HS-5 (cell line): ENCODE measurements at regions not wholly inside any gene's neighbourhood (a gene's known extent, or its start where the extent isn't known, plus 50 kb on each side); places are given as distances from the start of the nearest gene placed in this dataset.
A peak's percentile ranks its signal among the peaks of the same experiment; 100 is the strongest.
"Not testable (repeated sequence)": the region's sequence is repeated elsewhere in the genome, so short reads cannot be mapped to it uniquely, and the experiment has no call there.

Experiments
- DNase-seq: peaks from one replicate; pipeline ENCODE4 v3.0.0-alpha.2; 2012; ENCODE audit warnings: low read depth

DNA sequence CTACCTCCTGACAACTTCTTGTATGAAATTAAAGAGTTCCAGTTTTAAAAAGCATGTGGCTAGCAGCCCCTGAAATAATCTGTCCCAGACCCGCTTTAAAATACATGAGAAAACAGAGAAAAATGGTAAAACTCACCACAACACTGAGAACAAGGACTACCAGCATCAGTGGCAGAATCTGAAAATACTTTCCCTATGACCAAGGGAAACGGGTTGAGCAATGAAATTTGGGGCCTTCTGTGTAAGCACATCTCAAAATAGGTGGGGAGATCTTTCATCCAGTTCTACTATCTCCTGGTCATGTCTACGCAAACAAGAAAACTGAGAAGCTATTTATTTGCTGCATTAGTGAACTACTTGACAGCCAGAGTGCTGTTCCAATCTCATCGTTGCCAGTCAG lies 172.3 kb downstream of the LNPK start:
- DNase-seq = no peak

DNA sequence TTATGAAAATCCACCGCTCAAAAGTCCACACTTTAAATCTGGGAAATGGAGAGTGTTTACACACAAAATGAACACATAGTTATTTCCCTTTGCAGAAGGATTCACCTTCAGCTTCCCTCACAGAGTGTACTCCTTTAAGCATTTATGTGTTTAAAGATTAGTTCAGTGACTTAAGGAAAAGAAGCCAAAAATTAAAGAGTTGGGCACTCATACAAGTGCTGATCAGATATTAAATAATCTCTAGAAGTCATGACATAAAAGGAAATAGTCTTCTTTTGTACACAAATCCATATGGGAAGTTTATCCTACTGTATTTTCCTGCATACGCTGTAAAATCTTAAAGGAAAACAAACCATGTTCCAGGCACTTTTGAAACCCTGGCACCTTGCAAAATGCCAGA lies 174.2 kb downstream of the LNPK start:
- DNase-seq = no peak

DNA sequence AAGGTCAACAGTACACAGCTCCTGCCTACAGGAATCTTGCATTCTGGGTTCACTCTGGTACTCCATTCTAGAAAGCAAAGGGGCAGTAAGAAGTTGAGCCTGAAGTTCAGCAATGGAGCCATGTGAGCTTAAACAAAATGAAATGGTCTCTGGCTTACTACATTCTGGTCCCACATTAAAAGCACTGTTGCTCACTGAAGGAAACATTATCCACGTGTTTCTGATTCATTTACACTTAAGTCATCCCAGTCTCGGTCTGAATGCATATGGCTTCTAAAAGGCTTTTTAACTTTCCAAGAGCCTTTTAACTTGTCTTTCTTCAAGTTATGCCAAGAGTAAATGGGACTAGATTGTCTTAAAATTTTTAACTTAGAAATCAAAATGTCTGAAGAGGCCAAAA lies 177.8 kb downstream of the LNPK start:
- DNase-seq = no peak

DNA sequence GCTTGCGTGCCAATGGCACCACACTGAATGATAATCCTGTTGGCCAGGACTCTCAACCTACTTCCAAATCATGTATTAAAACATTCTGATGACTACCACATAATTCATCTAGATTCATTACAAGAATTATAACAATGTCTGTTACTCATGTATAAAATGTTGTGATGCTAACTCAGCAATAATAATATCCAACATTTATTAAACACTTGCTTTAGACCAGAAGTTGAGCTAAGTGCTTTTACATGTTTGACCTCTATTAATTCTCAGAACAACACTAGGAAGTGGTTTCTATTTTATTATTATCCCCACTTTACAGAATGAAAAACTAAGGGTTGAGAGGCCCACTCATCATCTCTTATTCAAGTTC lies 178.4 kb downstream of the LNPK start:
- DNase-seq = no peak

DNA sequence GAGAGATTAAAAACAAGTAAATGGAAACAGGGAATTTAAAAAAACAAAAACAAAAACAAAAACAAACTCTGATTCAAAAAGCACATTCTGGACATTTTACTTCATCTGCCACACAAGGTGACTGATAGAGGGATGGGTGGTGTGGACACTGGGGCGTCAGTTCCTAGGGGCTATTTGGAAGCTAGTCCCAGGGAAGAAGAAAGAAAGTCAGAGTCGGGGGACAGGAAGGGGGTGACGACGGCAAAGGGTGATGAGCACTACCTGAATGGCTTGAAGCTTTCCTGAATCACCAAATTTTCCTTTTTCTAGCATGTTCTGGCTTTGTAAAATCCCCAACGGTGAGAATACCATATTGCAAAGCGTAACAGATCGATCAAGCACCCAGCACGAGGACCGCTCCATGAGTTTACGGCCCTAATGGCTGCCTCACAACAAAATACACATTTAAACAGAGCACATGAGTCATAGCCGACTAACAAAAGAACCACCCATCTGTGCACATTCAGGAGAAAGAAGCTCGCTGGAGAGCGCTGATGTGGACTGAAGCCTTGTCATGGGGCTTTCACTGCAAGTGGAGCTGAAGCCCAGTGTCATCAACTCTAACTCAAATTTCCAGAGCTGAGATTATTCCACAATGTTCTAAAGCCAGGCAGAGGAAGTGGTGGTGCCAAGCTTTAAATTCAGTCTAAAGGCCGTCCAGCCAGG lies 178.9 kb downstream of the LNPK start:
- no peak for DNase-seq

DNA sequence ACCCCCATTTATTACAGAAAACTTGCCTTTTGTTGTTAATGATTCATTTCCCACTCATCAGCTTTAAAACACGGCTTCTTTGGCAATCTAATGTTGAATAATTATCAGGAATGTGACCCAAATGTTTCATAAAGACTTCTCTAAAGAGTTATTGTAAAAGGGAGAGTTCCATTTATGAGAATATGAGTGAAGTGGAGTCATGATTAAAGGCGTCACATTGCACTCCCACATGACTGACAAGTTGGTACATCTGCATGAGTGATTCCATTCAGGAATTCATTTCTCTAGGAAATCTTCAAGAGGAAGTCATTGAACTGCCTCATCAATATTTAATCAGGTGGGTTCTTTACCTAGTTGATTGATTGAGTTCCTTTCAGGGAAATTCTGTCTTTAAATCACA lies 184.8 kb downstream of the LNPK start:
- peak; percentile 36 for DNase-seq

DNA sequence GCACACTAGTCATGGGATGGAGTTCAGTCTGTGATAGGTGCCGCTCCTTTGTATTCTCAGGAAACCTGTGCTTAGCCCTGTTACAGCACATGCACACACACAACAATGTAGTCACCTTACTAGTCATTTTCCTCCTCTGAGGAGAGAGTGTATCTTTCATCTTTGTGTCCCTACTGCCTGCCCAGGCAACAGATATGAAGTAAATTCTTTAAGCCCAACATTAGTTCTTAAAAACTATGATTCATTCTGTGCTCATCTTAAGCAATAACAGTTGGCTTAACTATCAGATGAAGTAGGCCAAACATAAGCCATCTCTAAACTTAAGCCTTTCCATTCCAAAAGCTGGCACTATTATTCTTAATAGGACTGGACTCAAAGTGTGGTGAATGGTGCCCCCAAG lies 186.5 kb downstream of the LNPK start:
- peak; percentile 43 for DNase-seq

DNA sequence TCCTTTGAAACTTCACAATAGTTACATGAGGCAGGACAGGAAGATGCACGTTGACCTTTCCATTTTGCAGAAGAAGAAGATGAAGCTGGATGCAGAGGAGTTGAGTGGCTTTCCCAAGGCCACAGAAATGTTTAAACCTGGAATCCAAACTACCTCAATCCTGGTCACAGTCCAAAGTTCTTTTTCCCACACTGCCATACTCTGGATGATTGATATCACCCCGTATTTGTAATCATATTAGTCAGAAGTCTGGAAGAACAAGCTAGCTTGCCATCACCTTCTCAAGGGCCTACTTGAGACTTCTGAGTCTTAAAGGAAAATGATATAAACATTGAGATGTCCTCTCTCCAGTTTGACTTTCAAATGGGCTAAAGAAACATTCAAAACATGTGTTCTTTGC lies 190.1 kb downstream of the LNPK start:
- DNase-seq = no peak

DNA sequence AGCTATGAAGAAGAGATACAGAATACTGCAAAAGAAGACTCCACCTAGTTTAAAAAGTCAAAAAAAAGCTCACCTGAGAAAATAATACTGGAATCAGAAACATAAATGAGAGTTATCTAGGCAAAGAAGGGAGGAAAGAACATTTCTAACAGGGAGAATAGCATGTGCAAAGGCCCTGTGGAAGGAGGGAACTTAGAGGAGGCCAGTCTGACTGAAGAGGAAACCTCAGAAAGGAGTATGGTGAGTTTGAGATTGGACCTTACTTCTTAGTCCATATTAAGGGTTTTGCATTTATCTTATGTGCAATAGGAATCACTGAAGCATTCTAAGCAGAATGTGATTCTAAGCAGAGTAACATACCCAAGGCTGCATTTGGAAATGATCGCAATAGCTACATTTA lies 193.2 kb downstream of the LNPK start:
- no peak for DNase-seq

DNA sequence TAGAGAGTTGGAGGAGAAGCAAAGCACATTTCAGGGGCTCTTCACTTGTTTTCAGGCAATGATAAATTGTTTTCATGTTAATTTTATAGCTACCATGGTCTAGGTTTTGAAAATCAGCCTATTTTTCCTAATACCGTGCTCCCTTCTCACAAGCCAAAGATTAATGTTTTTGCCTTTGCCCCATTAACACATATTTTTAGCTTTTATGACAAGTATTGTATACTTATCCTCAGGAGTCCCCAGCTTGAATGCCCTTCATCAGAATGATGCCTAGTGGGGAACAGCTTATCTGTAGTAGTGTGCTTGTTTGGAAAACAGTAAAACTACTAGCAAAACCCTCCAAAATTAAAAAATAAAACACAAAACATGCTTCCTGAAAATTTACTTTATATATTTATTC lies 194.0 kb downstream of the LNPK start:
- no peak for DNase-seq

DNA sequence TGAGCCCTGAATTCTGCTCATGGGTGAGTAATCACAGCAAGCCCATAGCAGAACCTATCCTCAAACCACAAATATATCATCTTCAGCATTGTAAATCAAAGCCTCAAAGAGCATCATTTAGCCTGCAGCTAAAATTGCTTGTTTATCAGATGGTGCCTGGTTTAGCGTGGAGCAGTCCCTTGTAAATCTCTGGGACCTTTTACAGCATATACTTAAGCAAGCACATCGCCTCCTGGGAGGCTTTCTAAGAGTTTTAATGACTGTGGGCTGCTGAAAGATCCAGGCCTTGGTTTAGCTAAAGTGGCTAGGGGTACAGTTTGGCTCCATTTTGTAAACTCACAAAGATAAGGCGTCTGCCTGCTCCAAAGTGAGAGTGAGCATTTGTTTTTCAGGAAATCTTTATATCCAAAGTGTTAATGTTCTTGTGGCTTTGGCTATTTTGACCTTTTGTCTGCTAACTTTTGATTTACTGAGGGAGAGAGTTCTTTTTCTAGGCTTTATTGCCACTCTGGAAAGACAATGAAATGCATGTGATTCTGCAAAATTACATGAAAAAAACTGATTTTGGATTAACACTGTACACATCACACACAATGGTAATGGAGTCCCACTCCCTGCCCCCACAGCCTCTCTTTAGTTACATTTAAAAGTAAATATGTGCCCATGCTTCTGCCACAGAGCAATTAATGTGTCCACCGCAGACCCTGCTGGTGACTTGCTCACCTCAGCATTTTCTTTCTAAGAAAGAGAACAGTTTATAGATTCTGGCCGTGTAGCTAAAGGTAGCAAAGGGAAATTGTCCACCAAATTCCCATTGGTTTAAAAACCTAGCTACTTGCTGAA lies 194.8 kb downstream of the LNPK start:
- DNase-seq = no peak

DNA sequence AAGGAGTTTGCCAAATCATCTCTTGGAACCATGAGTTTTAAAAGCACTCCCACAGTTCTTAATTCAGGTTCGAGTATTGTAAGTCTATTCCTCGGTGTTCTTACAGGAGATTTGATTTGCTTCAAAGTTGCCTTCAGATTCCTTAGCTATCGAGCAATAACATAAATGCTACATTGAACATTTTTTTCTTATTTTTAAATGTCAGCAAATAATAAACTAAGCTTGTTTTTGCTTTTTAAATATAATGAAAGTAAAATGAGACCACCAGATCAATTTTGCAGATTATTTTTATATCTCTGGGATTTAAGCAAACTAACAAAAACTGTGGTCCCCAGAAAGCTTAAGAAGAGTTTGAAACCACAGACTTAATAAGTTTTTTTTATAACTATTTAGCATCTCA lies 195.5 kb downstream of the LNPK start:
- DNase-seq = no peak

DNA sequence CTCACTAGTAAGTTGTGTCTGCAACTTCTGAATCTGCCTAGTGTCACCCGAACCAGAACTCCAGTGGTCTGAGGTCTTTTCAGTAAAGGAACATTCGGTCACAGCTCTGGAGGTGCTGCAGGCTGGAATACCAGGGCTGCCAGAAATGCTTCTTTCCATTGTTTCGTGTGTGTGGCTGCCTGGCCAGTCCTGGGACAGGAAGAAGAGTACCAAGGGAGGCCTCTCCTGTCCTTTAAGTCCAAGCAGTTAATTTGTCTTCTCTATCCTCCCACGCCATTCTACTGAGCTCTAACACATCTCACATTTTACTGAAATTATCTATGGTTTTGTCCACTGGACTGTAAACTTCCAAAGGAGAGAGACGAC lies 196.0 kb downstream of the LNPK start:
- no peak for DNase-seq

DNA sequence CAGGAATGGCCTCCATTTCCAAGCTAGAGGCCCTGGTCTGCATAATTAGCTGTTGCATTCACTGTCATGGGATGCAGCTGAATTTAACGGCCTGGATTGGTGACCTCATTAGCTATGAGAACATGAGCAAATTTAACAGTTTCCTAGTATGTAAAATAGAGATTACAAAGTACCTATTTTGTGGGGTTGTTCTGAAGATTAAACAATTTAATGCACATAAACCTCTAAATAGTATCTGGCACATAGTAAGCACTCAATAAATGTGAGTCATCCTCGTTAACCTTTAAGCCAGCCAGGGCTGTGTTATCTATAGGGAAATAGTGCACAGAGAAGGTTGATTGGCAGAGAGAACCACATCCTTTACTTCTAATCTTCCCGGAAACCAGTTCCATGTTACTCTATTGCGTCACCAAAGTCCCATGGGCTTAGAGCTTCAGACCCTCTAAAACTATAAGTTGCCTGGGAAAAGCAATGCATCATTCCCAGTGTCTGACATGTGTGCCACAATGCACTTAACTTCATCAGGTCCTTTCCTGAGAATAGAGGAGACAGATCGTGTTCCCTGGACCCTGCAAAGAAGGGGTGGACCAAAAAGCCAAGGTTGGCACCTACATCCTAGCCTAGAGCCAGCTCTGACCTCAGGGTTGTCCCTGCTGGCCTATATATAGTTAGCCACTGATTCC lies 196.5 kb downstream of the LNPK start:
- no peak for DNase-seq

DNA sequence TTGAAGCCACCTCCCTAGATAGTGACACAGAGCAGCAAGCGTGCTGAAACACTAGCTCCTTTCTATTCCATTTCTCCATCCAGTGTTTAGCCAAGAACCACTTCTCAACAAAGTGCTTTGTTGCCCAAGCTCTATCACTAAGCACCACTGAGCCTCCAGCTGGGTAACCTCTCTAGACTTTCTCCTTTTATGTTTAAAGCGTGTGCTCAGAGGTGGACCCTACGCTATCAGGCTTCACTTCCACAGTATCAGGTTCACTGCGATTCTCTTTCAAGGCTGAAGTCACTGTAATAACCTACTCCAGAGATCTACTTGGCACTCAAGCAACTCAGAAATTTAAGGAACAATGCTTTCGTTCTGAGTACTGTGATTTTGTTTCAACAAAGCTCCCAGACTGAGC lies 197.9 kb downstream of the LNPK start:
- DNase-seq = no peak

DNA sequence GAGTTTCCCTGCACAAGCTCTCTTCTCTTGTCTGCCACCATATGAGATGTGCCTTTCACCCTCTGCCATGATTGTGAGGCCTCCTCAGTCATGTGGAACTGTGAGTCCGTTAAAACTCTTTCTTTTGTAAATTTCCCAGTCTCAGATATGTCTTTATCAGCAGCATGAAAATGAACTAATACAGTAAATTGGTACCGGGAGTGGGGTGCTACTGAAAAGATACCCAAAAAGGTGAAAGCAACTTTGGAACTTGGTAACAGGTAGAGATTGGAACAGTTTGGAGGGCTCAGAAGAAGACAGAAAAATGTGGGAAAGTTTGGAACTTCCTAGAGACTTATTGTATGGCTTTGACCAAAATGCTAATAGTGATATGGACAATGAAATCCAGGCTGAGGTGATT lies 205.6 kb downstream of the LNPK start:
- not testable (repeated sequence) for DNase-seq

DNA sequence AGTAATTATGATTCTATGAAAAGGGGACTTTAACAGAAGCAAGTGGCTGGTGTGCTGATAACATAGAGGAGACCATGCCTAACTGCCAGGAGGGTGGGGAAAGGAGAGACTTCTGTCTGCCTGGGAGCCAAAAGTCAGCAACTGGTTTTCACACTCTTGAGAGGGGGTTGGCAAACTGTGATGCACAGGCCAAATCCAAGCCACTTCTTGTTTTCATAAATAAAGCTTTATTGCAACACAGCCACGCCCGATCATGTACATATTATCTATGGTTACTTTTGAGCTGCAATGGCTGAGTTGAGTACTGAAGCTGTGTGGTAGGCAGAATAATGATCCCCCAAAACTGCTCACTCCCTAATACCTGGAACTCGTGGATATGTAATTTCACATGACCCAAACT lies 208.4 kb downstream of the LNPK start:
- DNase-seq = no peak

DNA sequence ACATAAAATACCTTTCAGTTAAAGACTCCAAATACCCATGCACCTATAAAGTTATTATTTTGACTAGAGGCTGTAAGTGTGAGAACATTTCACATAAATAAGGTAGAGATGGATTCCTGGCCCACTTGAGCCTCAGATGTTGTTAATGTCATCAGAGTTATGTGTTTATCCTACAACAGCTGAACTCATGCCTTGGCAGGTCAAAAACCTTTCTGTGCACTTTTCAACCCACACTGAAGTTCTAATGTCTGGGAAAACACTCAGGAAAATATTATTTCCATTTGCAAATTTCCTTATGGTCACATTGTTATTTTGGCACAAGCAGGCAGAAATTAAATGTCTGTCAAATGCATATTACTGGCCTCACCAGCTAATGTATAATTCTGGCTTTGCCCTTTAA lies 209.2 kb downstream of the LNPK start:
- DNase-seq = no peak

DNA sequence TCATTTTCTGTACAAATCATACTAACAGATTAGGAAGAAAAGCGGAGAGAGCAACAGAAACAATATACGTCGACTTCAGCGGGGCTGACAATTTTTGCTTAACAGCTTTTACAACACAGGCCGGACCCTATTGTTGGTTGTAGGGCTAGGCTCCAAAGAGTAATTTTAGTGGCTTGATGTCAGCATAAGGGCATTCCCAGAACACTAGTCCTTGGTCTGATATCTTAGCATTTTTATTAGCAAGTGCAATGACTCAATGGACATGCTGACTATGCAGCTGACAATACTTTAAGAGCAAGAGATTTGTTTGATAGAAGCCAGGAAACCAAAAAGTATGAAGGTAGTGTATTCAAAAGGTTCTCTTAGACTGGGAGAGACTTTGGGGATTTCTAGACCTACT lies 209.9 kb downstream of the LNPK start:
- no peak for DNase-seq

DNA sequence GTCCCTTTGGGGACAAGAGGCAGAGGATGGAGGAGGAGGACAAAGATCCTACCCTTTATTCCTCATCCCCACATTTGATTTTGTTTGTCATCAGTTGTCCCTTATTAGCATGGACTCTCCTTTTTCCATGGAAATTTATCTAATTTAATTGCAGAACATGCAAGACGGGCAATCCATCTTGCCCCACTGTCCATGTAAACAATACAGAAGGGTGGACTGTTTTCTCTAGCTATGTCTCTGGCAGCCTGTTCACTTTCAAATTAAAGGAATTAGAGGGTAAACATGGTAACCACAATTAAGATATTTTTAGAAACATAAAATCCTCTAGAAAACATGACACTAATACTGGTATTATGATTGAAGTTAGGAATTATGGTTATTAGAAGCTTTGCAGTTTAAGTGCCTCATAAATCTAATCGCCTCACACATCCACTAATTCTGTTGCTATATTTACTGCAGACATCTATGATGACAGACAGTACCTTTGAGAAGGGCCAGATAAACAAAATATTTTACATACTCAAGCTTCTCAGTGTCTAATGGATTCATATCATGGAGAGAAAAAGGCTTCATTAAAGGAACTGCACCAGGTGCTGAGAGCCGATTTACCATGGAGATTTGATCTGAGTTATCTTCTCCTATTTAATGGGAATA lies 215.5 kb downstream of the LNPK start:
- no peak for DNase-seq

DNA sequence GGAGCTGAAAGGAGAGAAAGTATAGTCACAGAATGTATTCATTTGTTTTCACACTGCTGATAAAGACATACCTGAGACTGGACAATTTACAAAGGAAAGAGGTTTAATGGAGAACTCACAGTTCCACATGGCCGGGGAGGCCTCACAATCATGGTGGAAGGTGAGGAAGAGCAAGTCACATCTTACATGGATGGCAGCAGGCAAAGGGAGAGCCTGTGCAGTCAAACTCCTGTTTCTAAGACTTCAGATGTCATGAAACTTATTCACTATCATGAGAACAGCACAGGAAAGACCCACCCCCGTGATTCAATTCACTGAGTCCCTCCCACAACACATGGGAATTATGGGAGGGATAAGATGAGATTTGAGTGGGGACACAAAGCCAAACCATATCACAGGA lies 224.7 kb downstream of the LNPK start:
- not testable (repeated sequence) for DNase-seq

DNA sequence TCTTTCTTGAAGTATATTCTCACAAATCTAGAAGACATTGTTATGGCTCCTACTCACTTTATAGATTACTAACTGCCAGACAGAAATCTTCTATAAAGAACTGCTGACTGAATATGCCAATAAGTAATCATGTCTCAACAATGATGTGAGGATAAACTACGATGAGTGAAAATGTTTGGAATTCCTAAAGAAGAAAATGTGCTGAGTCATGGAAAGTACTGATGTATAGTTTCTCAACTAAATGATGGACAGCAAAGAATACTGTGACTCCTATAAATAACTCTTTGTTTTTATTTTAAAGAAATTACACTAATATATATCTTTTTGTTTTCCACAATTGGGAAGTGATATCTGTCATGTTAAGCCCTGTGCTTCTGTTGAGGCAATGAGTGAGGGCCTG lies 232.9 kb downstream of the LNPK start:
- peak; percentile 6 for DNase-seq

DNA sequence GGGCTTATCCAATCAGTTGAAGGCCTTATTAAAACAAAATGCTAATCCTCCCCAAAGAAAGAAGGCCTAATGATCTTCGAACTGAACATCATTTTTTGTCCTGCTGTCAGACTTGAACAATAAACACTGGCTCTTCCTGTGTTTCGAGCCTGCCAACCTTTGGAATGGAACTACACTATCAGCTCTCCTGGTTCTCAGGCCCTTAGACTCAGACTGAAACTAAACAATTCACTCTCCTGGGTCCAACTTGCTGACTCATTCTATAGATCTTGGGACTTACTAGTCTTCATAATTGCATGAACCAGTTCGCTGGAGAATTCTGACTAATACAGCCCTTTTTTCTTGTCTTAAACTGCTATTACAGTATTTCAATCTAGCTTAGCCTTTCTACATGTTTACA lies 235.2 kb downstream of the LNPK start:
- no peak for DNase-seq
